ENCODE measurements at regions not wholly inside any gene's neighbourhood (a gene's known extent, or its start where the extent isn't known, plus 50 kb on each side); places are given as distances from the start of the nearest gene placed in this dataset.

- TF ChIP-seq CTCF (optimal IDR thresholded peaks at IDR 0.05 in 1 of 3, IDR thresholded peaks at IDR 0.05 in 1 of 3, conservative IDR thresholded peaks at IDR 0.05 in 1 of 3; ENCODE audit: extremely low read depth in 1 of 3, insufficient read depth in 2 of 3, low read length in 3 of 3) (no peak), EZH2 (IDR thresholded peaks at IDR 0.05; ENCODE audit: low read length) (no peak)
These were observed 370.2 kb downstream of the KCTD12 start for GRCh38 chr13:76516013-76516412.
